ENCODE measurements at regions not wholly inside any gene's neighbourhood (a gene's known extent, or its start where the extent isn't known, plus 50 kb on each side); places are given as distances from the start of the nearest gene placed in this dataset.

DNA sequence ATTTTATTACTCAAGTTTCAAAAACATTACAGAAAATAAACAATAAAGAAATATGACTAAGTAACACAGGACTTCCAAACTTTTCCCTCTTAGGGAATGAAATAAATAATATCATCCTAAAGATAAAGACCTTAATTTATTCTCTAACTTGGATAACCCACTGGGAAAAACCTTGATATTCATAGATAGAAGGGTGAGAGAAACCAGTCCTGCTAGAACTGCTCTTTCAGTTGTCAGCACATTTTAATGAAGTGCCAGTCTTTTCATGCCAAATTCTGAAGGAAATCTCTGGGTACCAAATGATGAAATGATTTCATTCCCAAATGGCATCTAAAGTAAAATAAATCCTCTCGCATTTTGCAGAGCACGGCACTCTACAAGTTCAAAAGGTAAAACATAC lies 114.5 kb upstream of the SMIM30 start:
- Histone ChIP-seq H3K4me2 (ENCODE audit: low read depth, low read length) (no peak overlapping the region), H3K9me2 (replicated peaks; ENCODE audit: insufficient read depth, low read length) (no peaks in the 10 kb centered on the region), H3K27me3 (replicated peaks; ENCODE audit: insufficient read depth, low read length) (no peaks in the 10 kb centered on the region), H3K9me3 (replicated peaks; ENCODE audit: insufficient read depth, low read length) (no peaks in the 10 kb centered on the region), H3K4me3 (ENCODE audit: low read length) (no peak overlapping the region), H3K4me1 (ENCODE audit: low read length) (no peaks in the 10 kb centered on the region), H3K9ac (ENCODE audit: low read length) (no peak overlapping the region), H4K20me1 (ENCODE audit: insufficient read depth, low read length) (no peaks in the 10 kb centered on the region), H3K36me3 (replicated peaks; ENCODE audit: insufficient read depth, low read length) (no peaks in the 10 kb centered on the region), H3K27ac (ENCODE audit: low read length) (no peak overlapping the region), H3F3A (ENCODE audit: insufficient read depth, low read length) (no peaks in the 10 kb centered on the region), H2AFZ (ENCODE audit: low read length) (no peak overlapping the region), H3K79me2 (ENCODE audit: low read length) (no peaks in the 10 kb centered on the region)
- DNase-seq = no peak
- no peak for TF ChIP-seq EZH2phosphoT487 (IDR thresholded peaks at IDR 0.05; ENCODE audit: low read length)
- no peak for TF ChIP-seq EZH2 (optimal IDR thresholded peaks at IDR 0.05; ENCODE audit: low read depth, low read length)
- TF ChIP-seq, protein P1, sequence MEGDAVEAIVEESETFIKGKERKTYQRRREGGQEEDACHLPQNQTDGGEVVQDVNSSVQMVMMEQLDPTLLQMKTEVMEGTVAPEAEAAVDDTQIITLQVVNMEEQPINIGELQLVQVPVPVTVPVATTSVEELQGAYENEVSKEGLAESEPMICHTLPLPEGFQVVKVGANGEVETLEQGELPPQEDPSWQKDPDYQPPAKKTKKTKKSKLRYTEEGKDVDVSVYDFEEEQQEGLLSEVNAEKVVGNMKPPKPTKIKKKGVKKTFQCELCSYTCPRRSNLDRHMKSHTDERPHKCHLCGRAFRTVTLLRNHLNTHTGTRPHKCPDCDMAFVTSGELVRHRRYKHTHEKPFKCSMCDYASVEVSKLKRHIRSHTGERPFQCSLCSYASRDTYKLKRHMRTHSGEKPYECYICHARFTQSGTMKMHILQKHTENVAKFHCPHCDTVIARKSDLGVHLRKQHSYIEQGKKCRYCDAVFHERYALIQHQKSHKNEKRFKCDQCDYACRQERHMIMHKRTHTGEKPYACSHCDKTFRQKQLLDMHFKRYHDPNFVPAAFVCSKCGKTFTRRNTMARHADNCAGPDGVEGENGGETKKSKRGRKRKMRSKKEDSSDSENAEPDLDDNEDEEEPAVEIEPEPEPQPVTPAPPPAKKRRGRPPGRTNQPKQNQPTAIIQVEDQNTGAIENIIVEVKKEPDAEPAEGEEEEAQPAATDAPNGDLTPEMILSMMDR (IDR thresholded peaks at IDR 0.05; ENCODE audit: low read length) = no peak

DNA sequence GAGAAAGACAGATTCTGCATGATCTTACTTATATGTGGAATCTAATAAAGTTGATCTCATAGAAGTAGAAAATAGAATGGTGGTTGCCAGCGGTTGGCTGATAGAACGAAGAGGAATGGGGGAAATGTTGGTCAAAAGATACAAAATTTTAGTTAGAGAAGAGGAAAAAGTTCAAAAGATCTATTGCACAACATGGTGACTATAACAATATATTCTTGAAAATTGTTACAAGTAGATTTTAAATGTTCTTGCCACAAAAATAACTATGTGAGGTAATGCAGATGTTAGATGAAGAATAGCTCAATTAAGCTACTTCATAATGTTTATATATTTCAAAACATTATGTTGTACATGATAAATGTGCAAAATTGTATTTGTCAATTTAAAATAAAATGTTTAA lies 112.3 kb upstream of the SMIM30 start:
- Histone ChIP-seq H3K4me3 (ENCODE audit: low read length) (no peak overlapping the region), H3K36me3 (replicated peaks; ENCODE audit: insufficient read depth, low read length) (no peaks in the 10 kb centered on the region), H3K27ac (ENCODE audit: low read length) (no peak overlapping the region), H3K9ac (ENCODE audit: low read length) (no peak overlapping the region), H4K20me1 (ENCODE audit: insufficient read depth, low read length) (no peaks in the 10 kb centered on the region), H3K9me3 (replicated peaks; ENCODE audit: insufficient read depth, low read length) (no peaks in the 10 kb centered on the region), H3K9me2 (replicated peaks; ENCODE audit: insufficient read depth, low read length) (no peaks in the 10 kb centered on the region), H3K79me2 (ENCODE audit: low read length) (no peaks in the 10 kb centered on the region), H3F3A (ENCODE audit: insufficient read depth, low read length) (no peaks in the 10 kb centered on the region), H3K4me1 (ENCODE audit: low read length) (no peaks in the 10 kb centered on the region), H3K4me2 (ENCODE audit: low read depth, low read length) (no peak overlapping the region), H3K27me3 (replicated peaks; ENCODE audit: insufficient read depth, low read length) (no peaks in the 10 kb centered on the region), H2AFZ (ENCODE audit: low read length) (no peak overlapping the region)
- DNase-seq = no peak
- TF ChIP-seq, protein P1 (IDR thresholded peaks at IDR 0.05; ENCODE audit: low read length) = no peak
- TF ChIP-seq EZH2phosphoT487 (IDR thresholded peaks at IDR 0.05; ENCODE audit: low read length) (no peak), EZH2 (optimal IDR thresholded peaks at IDR 0.05; ENCODE audit: low read depth, low read length) (no peak)

DNA sequence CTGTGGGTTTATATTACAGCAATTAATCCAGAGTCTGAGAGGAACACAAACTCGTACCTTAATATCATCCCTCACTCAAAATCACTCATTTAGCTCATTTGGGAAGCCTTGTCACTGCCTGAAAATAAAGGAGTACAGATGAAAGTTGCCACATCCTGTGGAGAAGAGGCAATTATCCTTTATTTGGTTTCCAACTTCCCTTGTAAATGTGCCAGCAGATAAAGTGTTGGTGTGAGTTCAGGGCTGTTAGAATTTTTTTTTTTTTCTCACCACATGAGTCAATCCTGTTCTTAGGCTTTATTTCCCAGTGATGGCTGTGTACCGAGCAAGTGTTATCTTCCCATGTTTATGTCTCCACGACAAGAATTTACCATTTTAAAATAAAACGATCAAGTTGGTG lies 99.0 kb upstream of the SMIM30 start:
- Histone ChIP-seq H3K4me3 (ENCODE audit: low read length) (no peak overlapping the region), H3K27me3 (replicated peaks; ENCODE audit: insufficient read depth, low read length) (no peaks in the 10 kb centered on the region), H3K9ac (ENCODE audit: low read length) (no peak overlapping the region), H3K79me2 (ENCODE audit: low read length) (no peaks in the 10 kb centered on the region), H2AFZ (ENCODE audit: low read length) (no peak overlapping the region), H3K27ac (ENCODE audit: low read length) (no peak overlapping the region), H4K20me1 (ENCODE audit: insufficient read depth, low read length) (no peaks in the 10 kb centered on the region), H3K4me1 (ENCODE audit: low read length) (no peaks in the 10 kb centered on the region), H3K4me2 (ENCODE audit: low read depth, low read length) (no peak overlapping the region), H3K36me3 (replicated peaks; ENCODE audit: insufficient read depth, low read length) (no peaks in the 10 kb centered on the region), H3K9me3 (replicated peaks; ENCODE audit: insufficient read depth, low read length) (no peaks in the 10 kb centered on the region), H3F3A (ENCODE audit: insufficient read depth, low read length) (no peaks in the 10 kb centered on the region), H3K9me2 (replicated peaks; ENCODE audit: insufficient read depth, low read length) (no peaks in the 10 kb centered on the region)
- TF ChIP-seq EZH2phosphoT487 (IDR thresholded peaks at IDR 0.05; ENCODE audit: low read length) (no peak), EZH2 (optimal IDR thresholded peaks at IDR 0.05; ENCODE audit: low read depth, low read length) (no peak)
- TF ChIP-seq, protein P1 (IDR thresholded peaks at IDR 0.05; ENCODE audit: low read length) = no peak
- no peak for DNase-seq
